Medulla oblongata (tissue), 1 donor: ENCODE measurements at regions not wholly inside any gene's neighbourhood (a gene's known extent, or its start where the extent isn't known, plus 50 kb on each side); places are given as distances from the start of the nearest gene placed in this dataset.
"Not testable (repeated sequence)": the region's sequence is repeated elsewhere in the genome, so short reads cannot be mapped to it uniquely, and the experiment has no call there.

Experiments used
- DNase-seq: peaks from one replicate; pipeline ENCODE4 v3.0.0-alpha.2; 2015; ENCODE audit errors: extremely low spot score

DNA sequence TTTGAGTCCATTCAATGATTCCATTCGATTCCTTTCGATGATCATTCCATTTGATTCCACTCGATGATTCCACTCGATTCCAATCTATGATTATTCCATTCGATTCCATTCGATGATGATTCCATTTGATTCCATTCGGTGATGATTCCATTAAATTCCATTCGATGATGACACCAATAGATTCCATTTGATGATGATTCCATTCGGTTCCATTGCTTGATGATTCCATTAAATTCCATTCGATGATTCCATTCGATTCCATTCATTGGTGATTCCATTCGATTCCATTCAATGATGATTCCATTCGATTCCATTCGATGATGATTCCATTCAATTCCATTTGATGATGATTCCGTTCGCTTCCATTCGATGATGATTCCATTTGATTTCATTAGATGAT, 1104.1 kb downstream of the RPIA start:
- DNase-seq: not testable (repeated sequence)

DNA sequence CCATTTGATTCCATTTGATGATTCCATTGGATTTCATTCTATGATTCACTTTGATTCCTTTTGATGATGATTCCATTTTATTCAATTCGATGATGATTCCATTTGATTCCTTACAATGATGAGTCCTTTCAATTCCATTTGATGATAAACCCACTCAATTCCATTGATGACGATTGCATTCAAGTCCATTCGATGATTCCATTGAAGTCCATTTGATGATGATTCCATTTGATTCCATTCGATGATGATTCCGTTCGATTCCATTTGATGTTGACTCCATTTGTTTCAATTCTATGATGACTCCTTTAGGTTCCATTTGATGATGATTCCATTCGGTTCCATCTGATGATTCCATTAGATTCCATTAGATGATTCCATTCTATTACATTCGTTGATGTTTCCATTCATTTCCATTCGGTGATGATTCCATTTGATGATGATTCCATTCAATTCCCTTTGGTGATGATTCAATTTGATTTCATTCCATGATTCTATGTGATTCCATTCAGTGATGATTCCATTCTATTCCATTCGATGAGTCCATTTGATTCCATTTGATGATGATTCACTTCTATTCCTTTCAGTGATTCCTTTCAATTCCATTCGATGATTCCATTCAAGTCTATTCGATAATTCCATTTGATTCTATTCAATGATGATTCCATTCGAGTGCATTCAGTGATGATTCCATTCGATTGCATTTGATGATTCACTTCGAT, 1106.0 kb downstream of the RPIA start:
- no peak for DNase-seq

DNA sequence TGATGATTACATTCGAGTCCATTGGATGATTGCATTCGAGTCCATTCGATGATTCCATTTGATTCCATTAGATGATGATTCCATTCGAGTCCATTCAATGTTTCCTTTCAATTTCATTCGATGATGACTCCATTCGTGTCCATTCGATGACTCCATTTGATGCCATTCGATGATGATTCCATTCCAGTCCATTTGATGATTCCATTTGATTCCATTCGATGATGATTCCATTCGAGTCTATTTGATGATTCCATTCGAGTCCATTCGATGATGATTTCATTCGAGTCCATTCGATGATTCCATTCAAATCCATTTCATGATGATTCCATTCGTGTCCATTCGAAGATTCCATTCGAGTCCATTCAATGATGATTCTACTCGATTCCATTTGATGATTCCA, 1109.7 kb downstream of the RPIA start:
- not testable (repeated sequence) for DNase-seq

DNA sequence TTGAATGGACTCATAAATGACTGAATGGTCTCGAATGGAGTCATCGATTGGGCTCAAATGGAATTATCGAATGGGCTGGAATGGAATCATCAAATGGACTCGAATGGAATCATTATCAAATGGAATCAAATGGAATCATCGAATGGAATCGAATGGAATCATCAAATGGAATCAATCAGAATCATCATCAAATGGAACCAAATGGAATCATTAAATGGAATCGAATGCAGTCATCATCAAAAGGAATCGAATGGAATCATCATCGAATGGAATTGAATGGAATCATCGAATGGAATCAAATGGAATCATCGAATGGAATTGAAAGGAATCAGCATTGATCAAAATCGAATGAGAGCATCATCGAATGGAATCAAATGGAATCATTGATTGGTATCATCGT, 1114.9 kb downstream of the RPIA start:
- not testable (repeated sequence) for DNase-seq

DNA sequence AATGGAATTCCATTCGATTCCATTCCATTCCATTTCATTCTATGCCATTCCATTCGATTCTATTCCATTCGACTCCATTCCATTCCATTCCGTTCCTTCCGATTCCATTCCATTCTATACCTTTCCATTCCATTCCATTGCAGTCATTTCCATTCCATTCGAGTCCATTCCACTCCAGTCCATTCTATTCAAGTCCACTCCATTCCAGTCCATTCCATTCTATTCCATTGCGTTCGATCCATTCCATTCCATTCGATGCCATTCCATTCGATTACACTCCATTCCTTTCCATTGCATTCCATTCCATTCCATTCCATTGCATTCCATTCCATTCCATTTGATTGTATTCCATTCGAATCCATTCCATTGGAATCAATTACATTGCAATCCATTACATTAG, 1119.8 kb downstream of the RPIA start:
- no peak for DNase-seq

DNA sequence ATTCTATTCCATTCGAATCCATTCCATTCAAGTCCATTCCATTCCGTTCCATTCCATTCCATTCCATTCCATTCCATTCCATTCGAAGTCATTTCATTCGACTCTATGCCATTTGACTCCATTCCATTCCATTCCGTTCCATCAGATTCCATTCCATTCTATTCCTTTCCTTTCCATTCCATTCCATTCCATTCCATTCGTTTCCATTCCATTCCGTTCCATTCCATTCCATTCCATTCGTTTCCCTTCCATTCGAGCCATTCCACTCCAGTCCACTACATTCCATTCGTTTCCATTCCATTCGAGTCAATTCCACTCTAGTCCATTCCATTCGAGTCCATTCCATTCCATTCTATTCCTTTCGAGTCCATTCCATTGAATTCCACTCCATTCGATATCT, 1120.4 kb downstream of the RPIA start:
- not testable (repeated sequence) for DNase-seq

DNA sequence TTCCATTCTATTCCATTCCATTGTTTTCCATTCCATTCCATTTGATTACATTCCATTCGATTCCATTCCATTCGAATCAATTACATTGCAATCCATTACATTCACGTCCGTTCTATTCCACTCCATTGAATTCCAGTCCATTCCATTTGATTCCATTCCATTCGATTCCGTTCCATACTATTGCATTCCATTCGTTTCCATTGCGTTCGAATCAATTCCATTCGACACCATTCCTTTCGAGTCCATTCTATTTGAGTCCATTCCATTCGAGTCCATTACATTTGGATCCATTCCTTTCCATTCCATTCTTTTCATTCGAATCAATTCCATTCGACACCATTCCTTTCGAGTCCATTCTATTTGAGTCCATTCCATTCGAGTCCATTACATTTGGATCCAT, 1122.9 kb downstream of the RPIA start:
- DNase-seq: not testable (repeated sequence)

DNA sequence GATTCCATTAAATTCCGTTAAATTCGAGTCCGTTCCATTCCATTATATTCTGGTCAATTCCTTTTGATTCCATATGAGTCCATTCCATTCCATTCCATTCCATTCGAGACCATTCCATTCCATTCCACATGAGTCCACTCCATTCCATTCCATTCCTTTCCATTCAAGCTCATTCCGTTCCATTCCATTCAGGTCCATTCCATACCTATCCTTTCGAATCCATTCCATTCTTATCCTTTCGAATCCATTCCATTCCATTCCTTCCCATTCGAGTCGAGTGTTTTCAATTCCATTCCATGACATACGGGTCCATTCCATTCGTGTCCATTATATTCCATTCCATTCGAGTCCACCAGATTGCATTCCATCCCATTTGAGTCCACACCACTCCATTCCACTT, 1127.4 kb downstream of the RPIA start:
- no peak for DNase-seq

DNA sequence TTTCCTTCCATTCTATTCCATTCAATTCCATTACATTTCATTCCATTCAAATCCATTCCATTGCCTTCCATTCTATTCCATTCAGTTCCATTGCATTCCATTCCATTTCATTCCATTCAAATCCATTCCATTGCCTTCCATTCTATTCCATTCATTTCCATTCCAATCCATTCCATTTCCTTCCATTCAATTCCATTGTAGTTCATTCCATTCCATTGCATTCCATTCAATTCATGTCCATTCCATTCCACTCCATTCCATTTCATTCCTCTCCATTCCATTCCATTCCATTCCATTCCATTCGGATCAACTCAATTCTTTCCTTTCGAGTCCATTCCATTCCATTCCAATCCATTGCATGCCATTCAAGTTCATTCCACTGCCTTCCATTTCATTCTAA, 1128.3 kb downstream of the RPIA start:
- DNase-seq: no peak

DNA sequence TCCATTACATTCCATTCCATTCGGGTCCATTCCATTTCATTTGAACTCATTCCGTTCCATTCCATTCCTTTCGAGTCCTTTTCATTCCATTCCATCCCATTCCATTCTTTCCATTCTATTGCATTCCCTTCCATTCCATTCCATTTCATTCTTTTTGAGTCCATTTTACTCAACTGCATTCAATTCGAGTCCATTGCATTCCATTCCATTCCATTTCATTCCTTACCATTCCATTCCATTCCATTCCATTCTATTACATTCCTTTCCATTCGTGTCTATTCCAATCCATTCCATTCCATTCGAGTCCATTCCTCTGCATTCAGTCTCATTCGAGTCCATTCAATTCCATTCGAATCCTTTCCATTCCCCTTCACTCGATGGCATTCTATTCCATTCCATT, 1128.8 kb downstream of the RPIA start:
- no peak for DNase-seq

DNA sequence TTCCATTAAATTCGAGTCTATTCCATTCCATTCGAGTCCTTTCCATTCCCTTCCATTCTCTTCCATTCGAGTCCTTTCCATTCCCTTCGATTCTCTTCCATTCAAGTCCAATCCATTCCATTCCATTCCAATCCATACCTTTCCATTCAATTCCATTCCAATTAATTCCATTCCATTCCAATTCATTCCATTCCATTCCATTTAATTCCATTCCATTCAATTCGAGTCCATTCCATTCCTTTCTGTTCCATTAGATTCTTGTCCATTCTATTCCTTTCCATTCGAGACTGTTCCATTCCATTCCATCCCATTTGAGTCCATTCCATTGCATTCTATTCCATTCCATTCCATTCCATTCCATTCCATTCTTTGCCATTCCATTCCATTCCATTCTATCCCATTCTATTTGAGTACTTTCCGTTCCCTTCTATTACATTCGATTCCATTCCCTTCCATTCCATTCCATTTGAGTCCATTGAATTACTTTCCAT, 1130.0 kb downstream of the RPIA start:
- DNase-seq: no peak

DNA sequence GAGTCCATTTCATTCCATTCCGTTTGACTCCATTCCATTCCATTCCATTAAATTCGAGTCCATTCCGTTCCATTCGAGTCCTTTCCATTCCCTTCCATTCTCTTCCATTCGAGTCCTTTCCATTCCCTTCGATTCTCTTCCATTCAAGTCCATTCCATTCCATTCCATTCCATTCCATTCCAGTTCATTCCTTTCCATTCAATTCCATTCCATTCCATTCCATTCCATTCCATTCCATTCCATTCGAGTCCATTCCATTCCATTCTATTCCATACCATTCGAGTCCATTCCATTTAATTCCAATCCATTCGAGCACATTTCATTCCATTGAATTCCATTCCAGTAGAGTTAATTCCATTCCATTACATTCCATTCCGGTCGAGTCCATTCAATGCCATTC, 1130.9 kb downstream of the RPIA start:
- not testable (repeated sequence) for DNase-seq

DNA sequence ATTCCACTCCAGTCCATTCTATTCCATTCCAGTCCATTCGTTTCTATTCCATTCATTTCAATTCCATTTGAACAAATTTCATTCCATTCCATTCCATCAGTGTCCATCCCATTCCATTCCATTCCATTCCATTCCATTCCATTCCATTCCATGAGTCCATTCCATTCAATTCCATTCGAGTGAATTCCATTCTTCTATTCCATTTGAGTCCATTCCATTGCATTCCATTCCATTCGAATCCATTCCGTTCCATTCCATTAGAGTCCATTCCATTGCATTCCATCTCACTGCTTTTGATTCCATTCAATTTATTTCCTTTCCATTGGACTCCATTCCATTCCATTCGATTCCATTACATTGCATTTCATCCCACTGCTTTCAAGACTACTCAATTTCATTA, 1132.1 kb downstream of the RPIA start:
- DNase-seq: no peak

DNA sequence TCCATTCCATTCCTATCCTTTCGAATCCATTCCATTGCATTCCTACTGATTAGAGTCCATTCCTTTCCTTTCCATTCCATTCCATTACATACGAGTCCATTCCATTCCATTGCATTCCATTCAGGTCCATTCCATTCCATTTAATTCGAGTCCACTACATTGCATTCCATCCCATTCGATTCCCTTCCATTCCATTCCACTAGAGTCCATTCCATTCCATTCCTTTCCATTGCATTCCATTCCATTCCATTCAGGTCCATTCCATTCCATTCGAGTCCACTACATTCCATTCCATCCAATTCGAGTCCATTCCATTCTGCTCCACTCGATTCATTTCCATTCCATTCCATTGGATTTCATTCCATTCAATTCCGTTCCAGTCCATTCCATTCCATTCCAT, 1133.6 kb downstream of the RPIA start:
- DNase-seq: no peak

DNA sequence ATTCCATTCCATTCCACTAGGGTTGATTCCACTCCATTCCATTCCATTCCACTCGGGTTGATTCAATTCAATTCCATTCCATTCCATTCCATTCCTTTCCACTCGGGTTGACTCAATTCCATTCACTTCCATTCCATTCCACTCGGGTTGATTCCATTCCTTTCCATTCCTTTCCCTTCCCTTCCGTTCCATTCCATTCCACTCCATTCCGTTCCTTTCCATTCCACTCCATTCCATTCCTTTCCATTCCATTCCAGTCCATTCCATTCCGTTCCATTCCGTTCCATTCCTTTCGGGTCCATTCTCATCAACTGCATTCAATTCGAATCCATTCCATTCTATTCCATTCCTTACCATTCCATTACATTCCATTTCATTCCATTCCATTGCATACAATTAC, 1135.3 kb downstream of the RPIA start:
- not testable (repeated sequence) for DNase-seq

DNA sequence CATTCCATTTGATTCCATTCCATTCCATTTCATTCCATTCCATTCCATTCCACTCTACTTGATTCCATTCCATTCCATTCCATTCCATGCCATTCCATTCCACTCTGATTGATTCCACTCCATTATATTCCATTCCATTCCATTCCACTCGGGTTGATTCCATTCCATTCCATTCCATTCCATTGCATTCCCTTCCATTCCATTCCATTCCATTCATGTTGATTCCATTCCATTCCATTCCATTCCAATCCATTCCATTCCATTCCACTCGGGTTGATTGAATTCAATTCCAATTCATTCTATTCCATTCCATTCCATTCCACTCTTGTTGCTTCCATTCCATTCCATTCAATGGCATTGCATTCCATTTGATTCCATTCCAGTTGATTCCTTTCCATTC, 1136.4 kb downstream of the RPIA start:
- DNase-seq: not testable (repeated sequence)

DNA sequence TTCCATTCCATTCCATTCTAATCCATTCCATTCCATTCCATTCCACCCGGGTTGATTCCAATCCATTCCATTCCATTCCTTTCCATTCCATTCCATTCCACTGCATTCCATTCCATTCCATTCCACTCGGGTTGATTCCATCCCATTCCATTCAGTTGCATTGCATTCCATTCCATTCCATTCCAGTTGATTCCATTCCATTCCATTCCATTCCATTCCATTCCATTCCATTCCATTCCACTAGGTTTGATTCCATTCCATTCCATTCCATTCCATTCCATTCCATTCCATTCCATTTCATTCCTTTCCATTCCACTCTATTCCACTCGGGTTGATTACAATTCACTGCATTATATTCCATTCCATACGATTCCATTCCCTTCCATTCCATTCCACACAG, 1136.9 kb downstream of the RPIA start:
- DNase-seq: not testable (repeated sequence)

DNA sequence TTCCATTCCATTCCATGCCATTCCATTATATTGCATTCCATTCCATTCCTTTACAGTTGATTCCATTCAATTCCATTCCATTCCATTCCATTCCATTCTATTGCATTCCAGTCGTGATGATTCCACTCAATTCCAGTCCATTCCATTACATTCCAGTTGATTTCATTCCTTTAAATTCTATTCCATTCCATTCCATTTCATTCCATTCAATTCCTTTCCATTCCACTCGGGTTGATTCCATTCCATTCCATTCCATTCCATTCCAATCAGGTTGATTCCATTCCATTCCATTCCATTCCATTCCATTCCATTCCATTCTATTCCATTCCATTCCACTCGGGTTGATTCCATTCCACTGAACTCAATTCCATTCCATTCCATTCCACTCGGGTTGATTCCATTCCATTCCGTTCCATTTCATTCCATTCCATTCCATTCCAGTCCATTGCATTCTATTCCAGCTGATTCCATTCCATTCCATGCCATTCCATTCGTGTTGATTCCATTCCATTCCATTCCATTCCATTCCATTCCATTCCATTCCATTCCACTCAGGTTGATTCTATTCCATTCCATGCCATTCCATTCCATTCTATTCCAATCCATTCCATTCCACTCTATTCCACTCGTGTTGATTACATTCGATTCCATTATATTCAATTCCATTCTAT, 1137.6 kb downstream of the RPIA start:
- not testable (repeated sequence) for DNase-seq

DNA sequence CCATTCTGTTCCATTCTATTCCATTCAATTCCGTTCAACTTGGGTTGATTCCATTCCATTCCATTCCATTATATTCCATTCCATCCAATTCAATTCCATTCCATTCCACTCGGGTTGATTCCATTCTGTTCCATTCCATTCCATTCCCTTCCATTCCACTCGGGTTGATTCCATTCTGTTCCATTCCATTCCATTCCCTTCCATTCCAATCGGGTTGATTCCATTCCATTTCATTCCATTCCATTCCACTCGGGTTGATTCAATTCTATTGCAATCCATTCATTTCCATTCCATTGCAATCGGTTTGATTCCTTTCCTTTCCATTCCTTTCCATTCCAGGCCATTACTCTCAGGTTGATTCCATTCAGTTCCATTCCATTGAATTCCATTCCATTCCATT, 1138.4 kb downstream of the RPIA start:
- no peak for DNase-seq

DNA sequence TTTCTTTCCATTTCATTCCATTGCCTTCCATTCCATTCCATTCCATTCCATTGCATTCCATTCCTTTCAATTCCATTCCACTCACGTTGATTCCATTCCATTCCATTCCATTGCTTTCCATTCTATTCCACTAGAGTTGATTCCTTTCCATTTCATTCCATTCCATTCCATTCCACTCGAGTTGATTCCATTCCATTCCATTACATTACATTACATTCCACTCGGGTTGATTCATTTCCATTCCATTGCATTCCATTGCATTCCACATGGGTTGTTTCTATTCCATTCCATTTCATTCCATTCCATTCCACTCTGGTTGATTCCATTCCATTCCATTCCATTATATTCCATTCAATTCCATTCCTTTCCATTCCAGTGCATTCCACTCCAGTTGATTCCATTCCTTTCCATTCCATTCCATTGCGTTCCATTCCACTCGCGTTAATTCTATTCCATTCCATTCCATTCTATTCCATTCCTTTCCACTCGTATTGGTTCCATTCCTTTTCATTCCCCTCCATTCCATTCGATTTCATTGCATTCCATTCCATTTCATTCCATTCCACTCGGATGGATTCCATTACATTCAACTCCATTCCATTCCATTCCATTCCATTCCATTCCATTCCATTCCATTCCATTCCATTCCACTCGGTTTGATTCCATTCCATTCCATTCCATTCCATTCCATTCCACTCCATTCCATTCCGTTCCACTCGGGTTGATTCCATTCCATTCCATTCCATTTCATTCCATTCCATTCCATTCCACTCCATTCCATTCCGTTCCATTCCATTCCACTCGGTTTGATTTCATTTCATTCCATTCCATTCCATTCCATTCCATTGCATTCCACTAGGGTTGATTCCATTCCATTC, 1139.1 kb downstream of the RPIA start:
- not testable (repeated sequence) for DNase-seq

DNA sequence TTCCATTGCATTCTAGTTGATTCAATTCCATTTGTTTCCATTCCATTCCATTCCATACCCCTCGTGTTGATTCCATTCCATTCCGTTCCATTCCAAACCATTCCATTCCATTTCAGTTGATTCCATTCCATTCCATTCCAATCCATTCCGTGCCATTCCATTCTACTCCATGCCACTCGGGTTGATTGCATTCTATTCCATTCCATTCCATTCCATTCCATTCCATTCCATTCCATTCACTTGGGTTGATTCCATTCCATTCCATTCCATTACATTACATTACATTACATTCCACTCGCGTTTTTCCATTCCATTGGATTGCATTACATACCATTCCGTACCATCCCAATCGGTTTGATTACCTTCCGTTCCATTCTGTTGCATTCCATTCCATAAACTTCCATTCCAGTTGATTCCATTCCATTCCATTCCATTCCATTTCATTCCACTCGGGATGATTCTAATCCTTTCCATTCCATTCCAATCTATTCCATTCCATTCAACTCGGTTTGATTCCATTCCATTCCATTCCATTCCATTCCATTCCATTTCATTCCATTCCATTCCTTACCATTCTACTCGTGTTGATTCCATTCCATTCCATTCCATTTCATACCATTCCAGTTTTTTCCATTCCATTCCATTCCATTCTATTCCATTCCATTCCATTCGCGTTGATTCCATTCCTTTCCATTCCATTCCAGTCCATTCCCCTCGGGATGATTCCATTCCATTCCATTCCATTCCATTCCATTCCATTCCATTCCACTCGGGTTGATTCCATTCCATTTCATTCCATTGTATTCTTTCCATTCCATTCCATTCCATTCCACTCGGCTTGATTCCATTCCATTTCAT, 1140.4 kb downstream of the RPIA start:
- no peak for DNase-seq
